IMR-90 (cell line): ENCODE measurements at regions not wholly inside any gene's neighbourhood (a gene's known extent, or its start where the extent isn't known, plus 50 kb on each side); places are given as distances from the start of the nearest gene placed in this dataset.

Experiments
- ATAC-seq: fragments of 200-7000 bp; cut with Tn5 transposase; 2 replicates; pipeline ENCODE4 v1.9.1; 2020; ENCODE audit warnings: low read depth, mild to moderate bottlenecking, moderate library complexity
- BruUV-seq: library from RNA; stranded (reverse); fragments of 400-500 nt; replicated peaks from 2 replicates; lab custom pipeline; 2021; lab: Mats Ljungman, UMichigan
- CTCF ChIA-PET: fragments of 300-600 bp; formaldehyde crosslinking; extraction: SDS; loops from one replicate; lab custom pipeline; 2021; ENCODE audit warnings: antibody characterized with exemption; lab: Yijun Ruan, JAX
- POLR2A ChIA-PET: fragments of 300-600 bp; sonication (Branson Sonifier 250); formaldehyde crosslinking; loops from one replicate; lab custom pipeline; 2022; ENCODE audit warnings: antibody characterized with exemption; ENCODE audit not compliant: unreplicated experiment; lab: Charles Lee
- DNase-seq: peaks from one replicate; pipeline ENCODE4 v3.0.0; 2013
- H2AFZ ChIP-seq: replicated peaks from 2 replicates; pipeline ENCODE3; 2013; ENCODE audit warnings: low read length, mild to moderate bottlenecking; ENCODE audit not compliant: poor library complexity
- H2AK5ac ChIP-seq: 2 replicates; pipeline ENCODE4 v1.6.1; 2013; ENCODE audit warnings: low read depth, low read length, inconsistent platforms
- H2AK9ac ChIP-seq: replicated peaks from 2 replicates; pipeline ENCODE3; 2013; ENCODE audit warnings: mild to moderate bottlenecking, low read depth, low read length, moderate library complexity; ENCODE audit not compliant: poor library complexity
- H2BK120ac ChIP-seq: 2 replicates; pipeline ENCODE4 v1.6.1; 2013; ENCODE audit warnings: low read depth, low read length, inconsistent platforms
- H2BK15ac ChIP-seq: 3 replicates; pipeline ENCODE4 v1.6.1; 2013; ENCODE audit warnings: low read depth, low read length, inconsistent platforms
- H2BK20ac ChIP-seq: 2 replicates; pipeline ENCODE4 v1.6.1; 2013; ENCODE audit warnings: low read depth, mild to moderate bottlenecking, inconsistent platforms, low read length, moderate library complexity
- H2BK5ac ChIP-seq: 2 replicates; pipeline ENCODE4 v1.6.1; 2013; ENCODE audit warnings: mild to moderate bottlenecking, low read depth, low read length, inconsistent platforms; ENCODE audit not compliant: poor library complexity, severe bottlenecking
- H3K14ac ChIP-seq: replicated peaks from 2 replicates; pipeline ENCODE4 v1.6.1; 2013; ENCODE audit warnings: low read depth, low read length, inconsistent platforms
- H3K18ac ChIP-seq: 2 replicates; pipeline ENCODE4 v1.6.1; 2013; ENCODE audit warnings: low read depth, low read length, control low read depth
- H3K23ac ChIP-seq: 2 replicates; pipeline ENCODE4 v1.6.1; 2013; ENCODE audit warnings: low read depth, low read length, inconsistent platforms
- H3K27ac ChIP-seq: 2 replicates; pipeline ENCODE4 v1.5.1; 2013; ENCODE audit warnings: mild to moderate bottlenecking, control low read depth, low read length; ENCODE audit not compliant: insufficient read depth
- H3K27me3 ChIP-seq: 2 replicates; pipeline ENCODE4 v1.6.1; 2013; ENCODE audit warnings: low read length; ENCODE audit not compliant: control insufficient read depth, insufficient read depth
- H3K36me3 ChIP-seq: 2 replicates; pipeline ENCODE4 v1.6.1; 2013; ENCODE audit warnings: low read length, mixed read lengths; ENCODE audit not compliant: control insufficient read depth, insufficient read depth
- H3K4ac ChIP-seq: 2 replicates; pipeline ENCODE4 v1.6.1; 2013; ENCODE audit warnings: low read depth, low read length, inconsistent platforms
- H3K4me1 ChIP-seq: 2 replicates; pipeline ENCODE4 v1.6.1; 2013; ENCODE audit warnings: low read length, mixed read lengths; ENCODE audit not compliant: control insufficient read depth, insufficient read depth
- H3K4me2 ChIP-seq: 2 replicates; pipeline ENCODE4 v1.6.1; 2013; ENCODE audit warnings: low read depth, mild to moderate bottlenecking, control low read depth, low read length, moderate library complexity
- H3K4me3 ChIP-seq: 2 replicates; pipeline ENCODE4 v1.5.1; 2013; ENCODE audit warnings: low read depth, mild to moderate bottlenecking, control low read depth, low read length, moderate library complexity; ENCODE audit not compliant: insufficient read depth
- H3K56ac ChIP-seq: 2 replicates; pipeline ENCODE4 v1.6.1; 2013; ENCODE audit warnings: low read length, inconsistent platforms; ENCODE audit not compliant: insufficient read depth; ENCODE audit errors: extremely low read depth
- H3K79me1 ChIP-seq, 2 experiments: 2 replicates each; pipeline ENCODE4 v1.6.1; 2013; ENCODE audit warnings: low read length in 2 of 2, inconsistent platforms in 1 of 2, low read depth in 1 of 2
- H3K9ac ChIP-seq: 2 replicates; pipeline ENCODE4 v1.6.1; 2013; ENCODE audit warnings: low read depth, low read length, control low read depth
- H3K9me1 ChIP-seq: 2 replicates; pipeline ENCODE4 v1.6.1; 2013; ENCODE audit warnings: low read length, inconsistent platforms; ENCODE audit not compliant: insufficient read depth
- H3K9me3 ChIP-seq: 2 replicates; pipeline ENCODE4 v1.6.1; 2013; ENCODE audit warnings: low read length; ENCODE audit not compliant: control insufficient read depth, insufficient read depth
- H4K20me1 ChIP-seq: 2 replicates; pipeline ENCODE4 v1.6.1; 2013; ENCODE audit warnings: low read length, inconsistent platforms; ENCODE audit not compliant: insufficient read depth
- H4K5ac ChIP-seq: 2 replicates; pipeline ENCODE4 v1.6.1; 2013; ENCODE audit warnings: mild to moderate bottlenecking, low read depth, low read length, control low read depth
- H4K8ac ChIP-seq, 2 experiments: 2 replicates each; pipeline ENCODE4 v1.6.1; 2013; ENCODE audit warnings: low read depth in 2 of 2, low read length in 2 of 2, control low read depth in 1 of 2, inconsistent platforms in 1 of 2
- H4K91ac ChIP-seq: 2 replicates; pipeline ENCODE4 v1.6.1; 2013; ENCODE audit warnings: low read depth, low read length, inconsistent platforms; ENCODE audit not compliant: insufficient read depth
- BHLHE40 ChIP-seq: fragments of 150-350 bp; IDR thresholded peaks from 2 replicates; pipeline ENCODE4 v1.6.1; 2016; ENCODE audit warnings: mild to moderate bottlenecking, low read depth, low read length
- CEBPB ChIP-seq: IDR thresholded peaks from 2 replicates; pipeline ENCODE4 v1.6.1; 2012; ENCODE audit warnings: low read depth, low read length, improper control_type of control experiment
- CHD1 ChIP-seq: IDR thresholded peaks from 2 replicates; pipeline ENCODE4 v1.6.1; 2012; ENCODE audit warnings: low read depth, low read length, improper control_type of control experiment
- FOS ChIP-seq: fragments of 150-350 bp; IDR thresholded peaks from 2 replicates; pipeline ENCODE4 v1.6.1; 2016; ENCODE audit warnings: low read depth, low read length
- MAFK ChIP-seq: IDR thresholded peaks from 2 replicates; pipeline ENCODE4 v1.6.1; 2012; ENCODE audit warnings: low read depth, low read length, improper control_type of control experiment
- MAZ ChIP-seq: IDR thresholded peaks from 2 replicates; pipeline ENCODE4 v1.6.1; 2012; ENCODE audit warnings: low read depth, mild to moderate bottlenecking, low read length, improper control_type of control experiment, moderate library complexity, borderline replicate concordance
- MXI1 ChIP-seq: IDR thresholded peaks from 2 replicates; pipeline ENCODE4 v1.6.1; 2012; ENCODE audit warnings: low read depth, mild to moderate bottlenecking, low read length, moderate library complexity, borderline replicate concordance
- NFE2L2 ChIP-seq: fragments of 150-350 bp; IDR thresholded peaks from 2 replicates; pipeline ENCODE4 v1.6.1; 2016; ENCODE audit warnings: low read depth, mild to moderate bottlenecking, low read length
- POLR2A ChIP-seq: IDR thresholded peaks from 2 replicates; pipeline ENCODE4 v1.6.1; 2012; ENCODE audit warnings: mild to moderate bottlenecking, low read depth, low read length
- RAD21 ChIP-seq: IDR thresholded peaks from 2 replicates; pipeline ENCODE4 v1.6.1; 2012; ENCODE audit warnings: low read length, improper control_type of control experiment
- RCOR1 ChIP-seq: IDR thresholded peaks from 2 replicates; pipeline ENCODE4 v1.6.1; 2012; ENCODE audit warnings: mild to moderate bottlenecking, low read length, improper control_type of control experiment; ENCODE audit not compliant: insufficient replicate concordance
- RFX5 ChIP-seq: IDR thresholded peaks from 2 replicates; pipeline ENCODE4 v1.8.0; 2012; ENCODE audit warnings: low read depth, mild to moderate bottlenecking, low read length, moderate library complexity
- SMC3 ChIP-seq: fragments of 150-350 bp; IDR thresholded peaks from 2 replicates; pipeline ENCODE4 v1.6.1; 2016; ENCODE audit warnings: low read depth, mild to moderate bottlenecking, antibody characterized with exemption, low read length, moderate library complexity
- WGBS, 2 experiments: methylation state at CpG; one replicate each; pipeline versions ENCODE4 v1.1.5 to v1.1.7; 2013; ENCODE audit warnings: missing lambda C conversion rate in 2 of 2; ENCODE audit not compliant: insufficient read length in 1 of 2; ENCODE audit errors: extremely low coverage in 2 of 2; 5-methylcytosine and 5-hydroxymethylcytosine counted together
- dilution Hi-C: fragments of 300-500 bp; cut with HindIII; formaldehyde crosslinking; loops from one replicate; pipeline ENCODE4 v1.14.3; 2018; ENCODE audit warnings: low sequenced_read_pairs; ENCODE audit not compliant: unreplicated experiment
- in situ Hi-C: fragments of 300-500 bp; cut with MboI; formaldehyde crosslinking; loops from 3 replicates; pipeline ENCODE4 v1.14.3; 2019; ENCODE audit warnings: low sequenced_read_pairs, inconsistent platforms, mixed read lengths
- intact Hi-C: fragments of 100-400 bp; cut with micrococcal nuclease; formaldehyde crosslinking; loops from 2 replicates; pipeline ENCODE4 v1.10.0; 2022
- TF ChIP-seq, protein P1 (sequence below): fragments of 150-350 bp; IDR thresholded peaks from 2 replicates; pipeline ENCODE4 v1.6.1; 2017; ENCODE audit warnings: mild to moderate bottlenecking, antibody characterized with exemption, low read length, low read depth
- TF ChIP-seq, protein P2 (sequence below): conservative IDR thresholded peaks from 2 replicates; pipeline ENCODE4 v1.5.1; 2012; ENCODE audit warnings: mild to moderate bottlenecking, low read depth, low read length, improper control_type of control experiment
- TF ChIP-seq, protein P3 (sequence below): fragments of 150-350 bp; IDR thresholded peaks from 2 replicates; pipeline ENCODE4 v1.6.1; 2016; ENCODE audit warnings: low read depth, mild to moderate bottlenecking, low read length, moderate library complexity, borderline replicate concordance

DNA sequence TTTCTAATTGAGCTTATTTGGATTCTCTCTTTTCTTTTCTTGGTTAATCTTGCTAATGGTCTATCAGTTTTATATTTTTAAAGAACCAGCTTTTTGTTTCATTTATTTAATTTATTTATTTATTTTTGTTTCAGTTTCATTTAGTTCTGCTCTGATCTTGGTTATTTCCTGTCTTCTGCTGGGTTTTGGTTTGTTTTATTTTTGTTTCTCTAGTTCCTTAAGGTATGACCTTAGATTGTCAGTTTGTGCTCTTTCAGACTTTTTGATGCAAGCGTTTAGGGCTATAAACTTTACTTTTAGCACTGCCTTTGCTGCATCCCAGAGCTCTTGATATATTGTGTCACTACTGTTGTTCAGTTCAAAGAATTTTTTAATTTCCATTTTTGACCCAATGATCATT, 149.7 kb upstream of the SLC25A13 start:
- H2AFZ ChIP-seq: no peak overlapping the region
- H4K8ac ChIP-seq: no peak overlapping the region
- no peak overlapping the region for H2AK9ac ChIP-seq
- in situ Hi-C loops: no loop called here
- no peak for DNase-seq
- H3K14ac ChIP-seq: no peak overlapping the region
- H3K56ac ChIP-seq: no peak overlapping the region
- no peaks in the 10 kb centered on the region for H3K36me3 ChIP-seq
- no peak overlapping the region for H3K18ac ChIP-seq
- no peak overlapping the region for H2BK15ac ChIP-seq
- H2AK5ac ChIP-seq: no peak overlapping the region
- no peak overlapping the region for H4K5ac ChIP-seq
- H3K27ac ChIP-seq: no peak overlapping the region
- H3K9ac ChIP-seq: no peak overlapping the region
- dilution Hi-C loops: no loop called here
- WGBS, 2 experiments: no CpG with 5 or more reads among the region's 1 CpG
- intact Hi-C loops: no loop called here
- H3K4me2 ChIP-seq: no peak overlapping the region
- H3K4me1 ChIP-seq: no peaks in the 10 kb centered on the region
- BruUV-seq: no TSS peak
- no peak overlapping the region for H3K4ac ChIP-seq
- ChIA-PET CTCF (no interaction called here), POLR2A (no interaction called here)
- H2BK120ac ChIP-seq: no peak overlapping the region
- H4K91ac ChIP-seq: no peak overlapping the region
- ATAC-seq: no peak
- no peak overlapping the region for H2BK5ac ChIP-seq
- H3K23ac ChIP-seq: no peak overlapping the region
- H2BK20ac ChIP-seq: no peak overlapping the region
- TF ChIP-seq MAFK: no peak
- no peak for TF ChIP-seq RFX5
- TF ChIP-seq MXI1: no peak
- no peak for TF ChIP-seq BHLHE40
- TF ChIP-seq, protein P1, sequence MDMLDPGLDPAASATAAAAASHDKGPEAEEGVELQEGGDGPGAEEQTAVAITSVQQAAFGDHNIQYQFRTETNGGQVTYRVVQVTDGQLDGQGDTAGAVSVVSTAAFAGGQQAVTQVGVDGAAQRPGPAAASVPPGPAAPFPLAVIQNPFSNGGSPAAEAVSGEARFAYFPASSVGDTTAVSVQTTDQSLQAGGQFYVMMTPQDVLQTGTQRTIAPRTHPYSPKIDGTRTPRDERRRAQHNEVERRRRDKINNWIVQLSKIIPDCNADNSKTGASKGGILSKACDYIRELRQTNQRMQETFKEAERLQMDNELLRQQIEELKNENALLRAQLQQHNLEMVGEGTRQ: no peak
- no peak for TF ChIP-seq NFE2L2
- no peak for TF ChIP-seq POLR2A
- TF ChIP-seq MAZ: no peak
- TF ChIP-seq CHD1: no peak
- TF ChIP-seq, protein P2, sequence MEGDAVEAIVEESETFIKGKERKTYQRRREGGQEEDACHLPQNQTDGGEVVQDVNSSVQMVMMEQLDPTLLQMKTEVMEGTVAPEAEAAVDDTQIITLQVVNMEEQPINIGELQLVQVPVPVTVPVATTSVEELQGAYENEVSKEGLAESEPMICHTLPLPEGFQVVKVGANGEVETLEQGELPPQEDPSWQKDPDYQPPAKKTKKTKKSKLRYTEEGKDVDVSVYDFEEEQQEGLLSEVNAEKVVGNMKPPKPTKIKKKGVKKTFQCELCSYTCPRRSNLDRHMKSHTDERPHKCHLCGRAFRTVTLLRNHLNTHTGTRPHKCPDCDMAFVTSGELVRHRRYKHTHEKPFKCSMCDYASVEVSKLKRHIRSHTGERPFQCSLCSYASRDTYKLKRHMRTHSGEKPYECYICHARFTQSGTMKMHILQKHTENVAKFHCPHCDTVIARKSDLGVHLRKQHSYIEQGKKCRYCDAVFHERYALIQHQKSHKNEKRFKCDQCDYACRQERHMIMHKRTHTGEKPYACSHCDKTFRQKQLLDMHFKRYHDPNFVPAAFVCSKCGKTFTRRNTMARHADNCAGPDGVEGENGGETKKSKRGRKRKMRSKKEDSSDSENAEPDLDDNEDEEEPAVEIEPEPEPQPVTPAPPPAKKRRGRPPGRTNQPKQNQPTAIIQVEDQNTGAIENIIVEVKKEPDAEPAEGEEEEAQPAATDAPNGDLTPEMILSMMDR: no peak
- TF ChIP-seq SMC3: no peak
- no peak for TF ChIP-seq FOS
- TF ChIP-seq RAD21: no peak
- TF ChIP-seq, protein P3, sequence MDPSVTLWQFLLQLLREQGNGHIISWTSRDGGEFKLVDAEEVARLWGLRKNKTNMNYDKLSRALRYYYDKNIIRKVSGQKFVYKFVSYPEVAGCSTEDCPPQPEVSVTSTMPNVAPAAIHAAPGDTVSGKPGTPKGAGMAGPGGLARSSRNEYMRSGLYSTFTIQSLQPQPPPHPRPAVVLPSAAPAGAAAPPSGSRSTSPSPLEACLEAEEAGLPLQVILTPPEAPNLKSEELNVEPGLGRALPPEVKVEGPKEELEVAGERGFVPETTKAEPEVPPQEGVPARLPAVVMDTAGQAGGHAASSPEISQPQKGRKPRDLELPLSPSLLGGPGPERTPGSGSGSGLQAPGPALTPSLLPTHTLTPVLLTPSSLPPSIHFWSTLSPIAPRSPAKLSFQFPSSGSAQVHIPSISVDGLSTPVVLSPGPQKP: no peak
- no peak for TF ChIP-seq RCOR1
- TF ChIP-seq CEBPB: no peak
- H3K79me1 ChIP-seq: no peaks in the 10 kb centered on the region
- no peaks in the 10 kb centered on the region for H3K9me1 ChIP-seq
- no peaks in the 10 kb centered on the region for H4K20me1 ChIP-seq
- no peaks in the 10 kb centered on the region for H3K27me3 ChIP-seq
- H3K4me3 ChIP-seq: no peak overlapping the region
- H3K9me3 ChIP-seq: no peaks in the 10 kb centered on the region
